ENCODE measurements at regions not wholly inside any gene's neighbourhood (a gene's known extent, or its start where the extent isn't known, plus 50 kb on each side); places are given as distances from the start of the nearest gene placed in this dataset.

DNA sequence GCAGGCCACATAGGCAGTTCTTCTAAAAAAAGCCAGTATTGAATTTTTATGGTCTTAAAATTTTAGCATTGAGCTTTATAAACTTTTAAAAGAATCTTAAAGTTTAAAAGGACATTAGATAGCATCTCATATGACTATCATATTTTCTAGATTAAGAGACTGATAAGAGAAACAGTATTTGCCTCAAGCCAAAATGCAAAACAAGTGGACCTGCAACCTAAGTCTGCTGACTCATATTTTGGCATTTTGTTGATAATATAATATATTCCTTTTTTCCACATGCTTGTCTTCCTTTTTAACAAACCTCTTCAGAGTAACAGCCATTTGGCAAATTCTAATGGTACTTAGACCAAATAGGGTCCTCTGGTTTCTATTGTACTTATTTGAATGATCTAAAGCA is 328.5 kb upstream of the GALNTL6 start:
- TF ChIP-seq POLR2A (IDR thresholded peaks at IDR 0.05; ENCODE audit: low read depth, low read length) = no peak
- no peak for TF ChIP-seq PAX5 (IDR thresholded peaks at IDR 0.05; ENCODE audit: insufficient read depth, low read length, severe bottlenecking)

Measured in GM12891 (cell line).